Nephron (organoid): ENCODE measurements at regions not wholly inside any gene's neighbourhood (a gene's known extent, or its start where the extent isn't known, plus 50 kb on each side); places are given as distances from the start of the nearest gene placed in this dataset.
"Not testable (repeated sequence)": the region's sequence is repeated elsewhere in the genome, so short reads cannot be mapped to it uniquely, and the experiment has no call there.

Experiments used
- H3K27ac Mint-ChIP-seq, 3 experiments: 2 replicates each; pipeline ENCODE4 v1.8.0; 2020; ENCODE audit warnings: mixed read lengths in 3 of 3, mild to moderate bottlenecking in 2 of 3, moderate library complexity in 1 of 3
- H3K27me3 Mint-ChIP-seq: 2 replicates; pipeline ENCODE4 v1.8.0; 2021; ENCODE audit warnings: low read depth, mild to moderate bottlenecking, moderate library complexity, mixed read lengths
- H3K36me3 Mint-ChIP-seq: 2 replicates; pipeline ENCODE4 v1.8.0; 2020; ENCODE audit warnings: low read depth, mixed read lengths
- H3K4me1 Mint-ChIP-seq: 2 replicates; pipeline ENCODE4 v1.8.0; 2020; ENCODE audit warnings: mixed read lengths
- H3K4me3 Mint-ChIP-seq, 3 experiments: 2 replicates each; pipeline ENCODE4 v1.8.0; 2020; ENCODE audit warnings: mild to moderate bottlenecking in 3 of 3, mixed read lengths in 3 of 3, moderate library complexity in 2 of 3
- H3K9me3 Mint-ChIP-seq: 2 replicates; pipeline ENCODE4 v1.8.0; 2020; ENCODE audit warnings: mixed read lengths
- TF ChIP-seq, protein P1 (sequence below), 3 experiments: fragments of 200-600 bp; sonication (generic); IDR thresholded peaks; one replicate each; pipeline ENCODE4 v1.5.0; 2021; ENCODE audit warnings: antibody characterized with exemption in 3 of 3; ENCODE audit not compliant: unreplicated experiment in 3 of 3

DNA sequence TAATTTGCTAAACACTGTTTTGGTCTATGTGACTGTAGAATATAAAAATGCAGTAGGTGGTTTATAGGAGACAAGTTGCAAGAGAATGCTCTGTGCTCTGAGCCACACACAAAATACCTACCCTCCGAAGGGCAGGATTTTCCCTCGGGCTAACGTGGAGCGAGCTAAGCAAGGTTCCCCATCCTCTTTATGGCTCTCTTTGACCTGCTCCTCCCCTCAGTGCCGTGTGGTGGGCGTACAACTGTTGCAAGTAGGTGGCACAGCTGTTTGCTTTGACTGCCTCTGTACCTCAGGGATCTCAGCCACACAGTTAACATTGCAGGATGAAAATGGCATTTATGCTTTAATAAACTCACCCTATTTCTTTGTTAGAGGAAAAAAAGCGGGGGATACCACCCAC is 339.1 kb downstream of the SATB1 start:
- no peaks in the 10 kb centered on the region for H3K27me3 Mint-ChIP-seq
- no peaks in the 10 kb centered on the region for H3K36me3 Mint-ChIP-seq
- no peak overlapping the region for H3K27ac Mint-ChIP-seq
- H3K9me3 Mint-ChIP-seq, result no peaks in the 10 kb centered on the region
- H3K4me1 Mint-ChIP-seq, result peaks cover 35% of the 10 kb centered on the region
- TF ChIP-seq, protein P1, sequence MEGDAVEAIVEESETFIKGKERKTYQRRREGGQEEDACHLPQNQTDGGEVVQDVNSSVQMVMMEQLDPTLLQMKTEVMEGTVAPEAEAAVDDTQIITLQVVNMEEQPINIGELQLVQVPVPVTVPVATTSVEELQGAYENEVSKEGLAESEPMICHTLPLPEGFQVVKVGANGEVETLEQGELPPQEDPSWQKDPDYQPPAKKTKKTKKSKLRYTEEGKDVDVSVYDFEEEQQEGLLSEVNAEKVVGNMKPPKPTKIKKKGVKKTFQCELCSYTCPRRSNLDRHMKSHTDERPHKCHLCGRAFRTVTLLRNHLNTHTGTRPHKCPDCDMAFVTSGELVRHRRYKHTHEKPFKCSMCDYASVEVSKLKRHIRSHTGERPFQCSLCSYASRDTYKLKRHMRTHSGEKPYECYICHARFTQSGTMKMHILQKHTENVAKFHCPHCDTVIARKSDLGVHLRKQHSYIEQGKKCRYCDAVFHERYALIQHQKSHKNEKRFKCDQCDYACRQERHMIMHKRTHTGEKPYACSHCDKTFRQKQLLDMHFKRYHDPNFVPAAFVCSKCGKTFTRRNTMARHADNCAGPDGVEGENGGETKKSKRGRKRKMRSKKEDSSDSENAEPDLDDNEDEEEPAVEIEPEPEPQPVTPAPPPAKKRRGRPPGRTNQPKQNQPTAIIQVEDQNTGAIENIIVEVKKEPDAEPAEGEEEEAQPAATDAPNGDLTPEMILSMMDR (IDR thresholded peaks at IDR 0.05; ENCODE audit: unreplicated experiment in 3 of 3), result no peak
- no peak overlapping the region for H3K4me3 Mint-ChIP-seq

DNA sequence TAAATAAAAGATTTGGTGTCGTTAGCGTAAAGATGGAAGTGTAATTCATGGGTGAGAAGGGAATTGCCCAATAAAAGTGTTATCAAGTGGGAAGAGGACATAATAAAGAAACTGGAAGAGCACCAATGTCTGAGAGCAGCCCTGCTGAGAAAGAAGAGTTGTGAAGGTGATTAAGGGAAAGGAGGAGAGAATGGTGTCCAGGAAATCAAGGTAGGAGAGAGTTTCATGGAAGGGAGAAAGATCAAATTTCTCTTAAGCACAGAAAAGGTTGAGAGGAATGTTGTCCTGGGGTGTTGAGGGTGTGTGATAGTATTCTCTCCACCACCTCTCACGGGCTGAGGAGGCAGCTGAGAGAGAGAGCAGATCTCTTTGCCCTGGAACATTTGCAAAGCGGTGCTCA is 339.7 kb downstream of the SATB1 start:
- TF ChIP-seq, protein P1 (IDR thresholded peaks at IDR 0.05; ENCODE audit: unreplicated experiment in 3 of 3), result no peak
- H3K4me3 Mint-ChIP-seq, result no peak overlapping the region

DNA sequence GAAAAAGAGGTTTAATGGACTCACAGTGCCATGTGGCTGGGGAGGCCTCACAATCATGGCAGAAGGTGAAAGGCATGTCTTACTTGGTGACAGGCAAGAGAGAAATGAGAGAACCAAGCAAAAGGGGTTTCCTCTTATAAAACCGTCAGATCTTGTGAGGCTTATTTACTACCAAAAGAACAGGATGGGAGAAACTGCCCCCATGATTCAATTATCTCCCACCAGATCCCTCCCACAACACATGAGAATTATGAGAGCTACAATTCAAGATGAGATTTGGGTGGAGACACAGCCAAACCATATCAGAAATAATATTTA is 340.8 kb upstream of the TBC1D5 start:
- not testable (repeated sequence) for H3K4me3 Mint-ChIP-seq, H3K27ac Mint-ChIP-seq, H3K9me3 Mint-ChIP-seq, H3K36me3 Mint-ChIP-seq, H3K27me3 Mint-ChIP-seq
- peaks cover 37% of the 10 kb centered on the region for H3K4me1 Mint-ChIP-seq

More for the DNA sequence above, 339.7 kb downstream of the SATB1 start:
- no peaks in the 10 kb centered on the region for H3K27me3 Mint-ChIP-seq
- H3K27ac Mint-ChIP-seq, result no peak overlapping the region
- H3K9me3 Mint-ChIP-seq, result no peaks in the 10 kb centered on the region
- no peaks in the 10 kb centered on the region for H3K36me3 Mint-ChIP-seq
- peaks cover 31% of the 10 kb centered on the region for H3K4me1 Mint-ChIP-seq

DNA sequence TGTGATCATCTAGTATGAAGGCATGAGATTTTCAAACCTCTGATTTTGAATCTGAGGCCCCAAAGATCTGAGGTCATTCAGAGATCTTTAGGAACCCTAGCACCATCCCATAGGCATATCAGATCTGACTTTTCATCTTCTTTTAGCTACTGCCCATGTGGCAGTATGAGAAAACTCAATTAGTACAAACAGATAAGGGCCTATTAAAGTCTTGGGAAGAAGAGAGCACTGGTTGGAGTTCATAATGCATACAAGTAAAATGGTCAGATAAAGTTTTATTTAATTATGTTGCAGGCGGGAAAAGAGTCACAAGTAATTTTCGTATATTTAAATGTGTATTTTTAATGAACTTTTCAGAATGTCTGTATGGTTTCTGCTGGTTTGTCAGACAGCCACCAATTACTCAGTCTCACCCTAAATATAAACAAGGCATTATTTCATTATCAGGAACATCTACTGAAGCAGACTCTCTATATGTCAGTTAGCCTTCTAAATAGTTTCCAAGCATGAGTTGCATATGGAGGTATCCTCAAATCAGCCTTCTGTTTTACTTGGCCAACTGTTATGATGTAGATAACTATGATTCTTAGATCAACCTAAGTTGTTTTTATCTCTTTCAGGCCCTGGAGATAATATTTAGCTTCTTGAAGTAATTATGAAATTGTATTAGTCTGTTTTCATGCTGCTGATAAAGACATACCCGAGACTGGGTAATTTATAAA is 340.3 kb upstream of the TBC1D5 start:
- H3K27me3 Mint-ChIP-seq, result no peaks in the 10 kb centered on the region
- no peaks in the 10 kb centered on the region for H3K9me3 Mint-ChIP-seq
- H3K4me1 Mint-ChIP-seq, result peaks cover 33% of the 10 kb centered on the region
- H3K36me3 Mint-ChIP-seq, result no peaks in the 10 kb centered on the region
- H3K27ac Mint-ChIP-seq, result no peak overlapping the region
- TF ChIP-seq, protein P1 (IDR thresholded peaks at IDR 0.05; ENCODE audit: unreplicated experiment in 3 of 3), result no peak
- H3K4me3 Mint-ChIP-seq, result no peak overlapping the region

DNA sequence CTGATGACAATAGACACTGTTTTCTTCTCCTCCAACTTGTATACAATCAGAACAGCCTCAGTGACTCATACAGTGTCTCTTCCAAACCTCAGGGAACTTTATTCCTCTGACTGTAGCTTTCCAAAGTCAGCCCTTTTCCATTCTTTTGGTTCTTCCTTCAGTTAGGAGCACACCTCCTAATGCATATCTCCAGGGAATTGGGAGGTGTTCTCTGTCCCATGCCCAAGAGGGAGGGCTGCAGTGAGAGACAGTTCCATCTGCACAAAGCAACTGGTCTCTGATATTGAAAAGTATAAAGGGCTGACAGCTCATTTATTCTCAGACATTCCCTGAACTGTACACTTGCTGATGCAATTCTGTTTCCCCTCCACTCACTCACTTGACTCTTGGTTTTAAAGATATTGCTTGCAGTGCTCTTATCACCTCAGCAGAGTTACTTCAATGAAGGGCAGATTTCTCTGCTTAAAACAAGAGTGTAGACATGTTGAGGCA is 337.8 kb upstream of the TBC1D5 start:
- Mint-ChIP-seq H3K4me3 (no peak overlapping the region), H3K27ac (no peak overlapping the region), H3K36me3 (no peaks in the 10 kb centered on the region), H3K9me3 (no peaks in the 10 kb centered on the region), H3K4me1 (peaks cover 19% of the 10 kb centered on the region), H3K27me3 (peaks cover 5% of the 10 kb centered on the region)
- TF ChIP-seq, protein P1 (IDR thresholded peaks at IDR 0.05; ENCODE audit: unreplicated experiment in 3 of 3), result no peak

DNA sequence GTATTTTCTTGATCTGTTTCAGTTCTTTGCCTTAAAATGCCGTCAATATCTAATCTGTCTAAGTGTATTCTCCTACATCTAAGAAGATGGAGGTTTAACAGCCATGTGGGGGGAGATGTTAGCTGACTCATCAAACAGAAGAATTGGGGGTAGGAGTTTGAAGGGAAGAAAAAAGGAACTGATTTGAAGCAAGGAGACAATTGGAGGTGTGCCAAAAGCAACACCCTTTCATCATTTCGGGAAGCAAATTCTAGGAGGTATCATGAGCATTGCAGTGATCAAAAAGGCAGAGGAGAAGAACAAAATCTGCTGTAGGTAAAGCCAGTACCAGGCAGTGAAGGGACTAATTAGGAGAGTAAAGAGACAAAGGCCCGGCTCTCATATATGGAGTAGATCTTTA is 337.3 kb upstream of the TBC1D5 start:
- Mint-ChIP-seq H3K27me3 (peaks cover 5% of the 10 kb centered on the region), H3K9me3 (no peaks in the 10 kb centered on the region), H3K4me1 (peaks cover 17% of the 10 kb centered on the region), H3K4me3 (no peak overlapping the region), H3K27ac (peak overlapping the region in 1 of 3 experiments; percentile 1), H3K36me3 (no peaks in the 10 kb centered on the region)
- TF ChIP-seq, protein P1 (IDR thresholded peaks at IDR 0.05; ENCODE audit: unreplicated experiment in 3 of 3), result no peak
